GM19324 (cell line): ENCODE measurements at regions not wholly inside any gene's neighbourhood (a gene's known extent, or its start where the extent isn't known, plus 50 kb on each side); places are given as distances from the start of the nearest gene placed in this dataset.

ENCODE experiments used
- ATAC-seq: cut with Tn5 transposase; IDR thresholded peaks from one replicate; pipeline ENCODE4 v1.9.1; 2021; ENCODE audit warnings: mild to moderate bottlenecking, moderate library complexity; ENCODE audit not compliant: unreplicated experiment, low FRiP score

- no peak for ATAC-seq
These were observed 253.8 kb downstream of the TNS1 start for GRCh38 chr2:217749008-217749407.

GRCh38 chr2:217746808-217747207, 256.0 kb downstream of the TNS1 start:
- no peak for ATAC-seq

GRCh38 chr2:217743966-217744761, 258.6 kb downstream of the TNS1 start:
- no peak for ATAC-seq

- ATAC-seq = no peak
These were observed 259.4 kb downstream of the TNS1 start for GRCh38 chr2:217743407-217743806.

GRCh38 chr2:217742841-217743240, 260.0 kb downstream of the TNS1 start:
- no peak for ATAC-seq

- no peak for ATAC-seq
These were observed 260.5 kb downstream of the TNS1 start for GRCh38 chr2:217742276-217742675.

- no peak for ATAC-seq
These were observed 261.3 kb downstream of the TNS1 start for GRCh38 chr2:217741381-217741955.

GRCh38 chr2:217740756-217741155, 262.0 kb downstream of the TNS1 start:
- no peak for ATAC-seq

GRCh38 chr2:217740178-217740577, 262.6 kb downstream of the TNS1 start:
- ATAC-seq = no peak

- ATAC-seq = no peak
These were observed 263.1 kb downstream of the TNS1 start for GRCh38 chr2:217739741-217740140.

- ATAC-seq = no peak
These were observed 264.7 kb downstream of the TNS1 start for GRCh38 chr2:217738061-217738460.

GRCh38 chr2:217736776-217737550, 265.8 kb downstream of the TNS1 start:
- ATAC-seq = no peak

GRCh38 chr2:217735899-217736298, 266.9 kb downstream of the TNS1 start:
- ATAC-seq = no peak

- no peak for ATAC-seq
These were observed 267.8 kb downstream of the TNS1 start for GRCh38 chr2:217735034-217735433.

- ATAC-seq = no peak
These were observed 269.3 kb downstream of the TNS1 start for GRCh38 chr2:217733461-217733860.

- ATAC-seq = no peak
These were observed 269.8 kb downstream of the TNS1 start for GRCh38 chr2:217732992-217733391.

GRCh38 chr2:217731805-217732204, 271.0 kb downstream of the TNS1 start:
- ATAC-seq = no peak

GRCh38 chr2:217729421-217730053, 273.3 kb downstream of the TNS1 start:
- no peak for ATAC-seq

GRCh38 chr2:217727801-217728200, 275.0 kb downstream of the TNS1 start:
- no peak for ATAC-seq

- ATAC-seq = no peak
These were observed 277.4 kb downstream of the TNS1 start for GRCh38 chr2:217725409-217725808.

GRCh38 chr2:217724471-217724870, 278.3 kb downstream of the TNS1 start:
- ATAC-seq = no peak
